GM21723 (cell line): ENCODE measurements at regions not wholly inside any gene's neighbourhood (a gene's known extent, or its start where the extent isn't known, plus 50 kb on each side); places are given as distances from the start of the nearest gene placed in this dataset.
"Not testable (repeated sequence)": the region's sequence is repeated elsewhere in the genome, so short reads cannot be mapped to it uniquely, and the experiment has no call there.

ENCODE experiments used
- ATAC-seq: cut with Tn5 transposase; IDR thresholded peaks from one replicate; pipeline ENCODE4 v1.9.1; 2021; ENCODE audit warnings: mild to moderate bottlenecking, moderate library complexity; ENCODE audit not compliant: unreplicated experiment

GRCh38 chr1:228796945-228797344 is 61.7 kb downstream of the RHOU start:
- not testable (repeated sequence) for ATAC-seq

- no peak for ATAC-seq
Observed at GRCh38 chr1:228798035-228798434, 62.8 kb downstream of the RHOU start.

- ATAC-seq, result no peak
Observed at GRCh38 chr1:228798548-228798947, 63.3 kb downstream of the RHOU start.

GRCh38 chr1:228799924-228800323 is 64.6 kb downstream of the RHOU start:
- no peak for ATAC-seq

- ATAC-seq, result no peak
Observed at GRCh38 chr1:228801068-228801467, 65.8 kb downstream of the RHOU start.

GRCh38 chr1:228802386-228803220 is 67.3 kb downstream of the RHOU start:
- ATAC-seq, result no peak

- ATAC-seq, result no peak
Observed at GRCh38 chr1:228803421-228803820, 68.1 kb downstream of the RHOU start.

GRCh38 chr1:228804173-228804572 is 68.9 kb downstream of the RHOU start:
- no peak for ATAC-seq

- no peak for ATAC-seq
Observed at GRCh38 chr1:228804640-228805413, 69.5 kb downstream of the RHOU start.

GRCh38 chr1:228807904-228808605 is 72.8 kb downstream of the RHOU start:
- no peak for ATAC-seq

- ATAC-seq, result no peak
Observed at GRCh38 chr1:228809621-228810394, 74.5 kb downstream of the RHOU start.

- ATAC-seq, result no peak
Observed at GRCh38 chr1:228810395-228810758, 75.1 kb downstream of the RHOU start.

GRCh38 chr1:228810878-228811711 is 75.8 kb downstream of the RHOU start:
- ATAC-seq, result no peak

- ATAC-seq, result no peak
Observed at GRCh38 chr1:228811712-228812305, 76.5 kb downstream of the RHOU start.

- ATAC-seq, result no peak
Observed at GRCh38 chr1:228812961-228813360, 77.7 kb downstream of the RHOU start.

- ATAC-seq, result no peak
Observed at GRCh38 chr1:228814176-228814575, 78.9 kb downstream of the RHOU start.

- ATAC-seq, result no peak
Observed at GRCh38 chr1:228818296-228818695, 83.0 kb downstream of the RHOU start.

- ATAC-seq, result no peak
Observed at GRCh38 chr1:228818928-228819630, 83.8 kb downstream of the RHOU start.

- no peak for ATAC-seq
Observed at GRCh38 chr1:228821252-228821651, 86.0 kb downstream of the RHOU start.
